ENCODE measurements at regions not wholly inside any gene's neighbourhood (a gene's known extent, or its start where the extent isn't known, plus 50 kb on each side); places are given as distances from the start of the nearest gene placed in this dataset.

GRCh38 chr7:81232084-81232799 lies 313.4 kb upstream of the SEMA3C start:
- TF ChIP-seq EGR1 (IDR thresholded peaks at IDR 0.05; ENCODE audit: low read depth in 2 of 2) (no peak), CTCF (IDR thresholded peaks at IDR 0.05; ENCODE audit: low read depth, low read length, missing input control) (no peak), TAF1 (conservative IDR thresholded peaks at IDR 0.05) (no peak), YY1 (IDR thresholded peaks at IDR 0.05) (no peak), FOXA1 (IDR thresholded peaks at IDR 0.05) (no peak), REST (IDR thresholded peaks at IDR 0.05) (no peak), MAX (IDR thresholded peaks at IDR 0.05) (no peak), SP1 (IDR thresholded peaks at IDR 0.05) (no peak), RAD21 (IDR thresholded peaks at IDR 0.05) (no peak), HNF4G (IDR thresholded peaks at IDR 0.05) (no peak), JUND (IDR thresholded peaks at IDR 0.05) (no peak), RXRA (IDR thresholded peaks at IDR 0.05) (no peak), ATF3 (IDR thresholded peaks at IDR 0.05) (no peak)
